ENCODE measurements at regions not wholly inside any gene's neighbourhood (a gene's known extent, or its start where the extent isn't known, plus 50 kb on each side); places are given as distances from the start of the nearest gene placed in this dataset.

DNA sequence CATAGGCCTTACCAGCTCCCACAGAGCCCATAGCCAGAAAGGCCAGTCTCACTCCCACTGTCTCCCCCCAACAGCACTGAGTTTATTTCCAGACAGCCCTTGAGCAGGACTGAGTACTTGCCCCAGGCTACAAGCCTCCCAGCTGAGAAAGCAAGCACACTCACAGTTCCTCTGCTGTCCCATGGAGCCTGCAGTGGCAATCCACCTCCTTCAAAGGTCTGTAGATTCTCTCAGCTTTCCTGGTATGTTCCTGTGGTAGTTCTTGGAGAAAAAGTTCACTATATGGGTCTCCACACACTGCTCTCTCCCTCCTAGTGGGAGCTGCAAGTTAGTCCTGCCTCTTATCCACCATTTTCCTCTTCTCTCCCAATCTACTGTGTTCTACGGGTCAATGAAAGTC, 728.7 kb downstream of the DIAPH3 start:
- no peak for DNase-seq (ENCODE audit: low spot score)
- ChIA-PET POLR2A (no interaction called here), CTCF (no interaction called here)
- TF ChIP-seq, protein P1, sequence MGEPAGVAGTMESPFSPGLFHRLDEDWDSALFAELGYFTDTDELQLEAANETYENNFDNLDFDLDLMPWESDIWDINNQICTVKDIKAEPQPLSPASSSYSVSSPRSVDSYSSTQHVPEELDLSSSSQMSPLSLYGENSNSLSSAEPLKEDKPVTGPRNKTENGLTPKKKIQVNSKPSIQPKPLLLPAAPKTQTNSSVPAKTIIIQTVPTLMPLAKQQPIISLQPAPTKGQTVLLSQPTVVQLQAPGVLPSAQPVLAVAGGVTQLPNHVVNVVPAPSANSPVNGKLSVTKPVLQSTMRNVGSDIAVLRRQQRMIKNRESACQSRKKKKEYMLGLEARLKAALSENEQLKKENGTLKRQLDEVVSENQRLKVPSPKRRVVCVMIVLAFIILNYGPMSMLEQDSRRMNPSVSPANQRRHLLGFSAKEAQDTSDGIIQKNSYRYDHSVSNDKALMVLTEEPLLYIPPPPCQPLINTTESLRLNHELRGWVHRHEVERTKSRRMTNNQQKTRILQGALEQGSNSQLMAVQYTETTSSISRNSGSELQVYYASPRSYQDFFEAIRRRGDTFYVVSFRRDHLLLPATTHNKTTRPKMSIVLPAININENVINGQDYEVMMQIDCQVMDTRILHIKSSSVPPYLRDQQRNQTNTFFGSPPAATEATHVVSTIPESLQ (CRISPR knock-in tag; IDR thresholded peaks at IDR 0.05) = no peak
- TF ChIP-seq ZNF317 (CRISPR knock-in tag; IDR thresholded peaks at IDR 0.05; ENCODE audit: borderline replicate concordance, low read depth) = peak; percentile 91
- Mint-ChIP-seq H3K36me3 (peaks cover 47% of the 10 kb centered on the region), H3K4me1 (peaks cover 3% of the 10 kb centered on the region; the same call in 1 of the 2 replicates), H3K27ac (no peak overlapping the region), H3K4me3 (no peak overlapping the region), H3K27me3 (ENCODE audit: low read depth) (peaks cover 2% of the 10 kb centered on the region; the same call in 1 of the 2 replicates), H3K9me3 (peaks cover 57% of the 10 kb centered on the region)
- ATAC-seq = no peak

DNA sequence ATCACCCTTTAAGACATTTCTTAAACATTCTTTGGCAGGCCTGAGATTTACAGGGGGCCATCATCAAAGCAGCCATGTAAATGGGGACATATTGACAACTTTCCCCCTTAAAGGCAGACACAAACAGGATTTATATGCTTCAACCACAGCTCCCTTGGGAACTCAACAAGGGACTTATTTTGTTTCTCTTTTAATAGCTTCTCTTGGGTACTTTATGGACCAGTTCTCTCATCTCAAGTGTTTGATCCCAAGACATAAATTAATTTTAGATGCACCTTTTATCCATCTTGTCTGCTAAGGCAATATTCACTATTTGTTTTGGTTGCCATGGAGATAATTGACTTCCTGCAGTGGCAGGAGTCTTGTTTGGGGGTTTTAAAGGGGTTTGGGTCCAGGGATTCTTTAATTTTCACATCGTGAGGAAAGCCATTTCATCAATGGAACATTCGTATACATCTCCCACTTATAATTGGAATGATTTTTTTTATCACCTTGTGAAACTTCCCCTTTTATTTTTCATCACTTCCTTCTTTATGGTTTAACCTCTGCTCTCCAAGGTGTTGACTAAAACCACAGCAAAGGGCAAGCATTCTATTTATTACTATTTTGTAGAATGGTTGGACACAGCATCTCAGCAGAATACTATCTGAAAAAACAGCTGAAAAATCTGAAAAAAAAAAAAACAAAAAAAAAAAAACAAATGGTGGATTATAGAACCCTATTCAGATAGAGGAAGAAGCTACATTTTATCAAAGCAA, 726.0 kb downstream of the DIAPH3 start:
- TF ChIP-seq FOXK1 (CRISPR knock-in tag; IDR thresholded peaks at IDR 0.05) = no peak
- POLR2A ChIA-PET = no interaction called here
- no peak overlapping the region for H3K4me3 Mint-ChIP-seq
- H3K9me3 Mint-ChIP-seq = peaks cover 39% of the 10 kb centered on the region
- DNase-seq (ENCODE audit: low spot score) = no peak
- H3K27ac Mint-ChIP-seq = no peak overlapping the region
- H3K4me1 Mint-ChIP-seq = peaks cover 19% of the 10 kb centered on the region
- H3K27me3 Mint-ChIP-seq (ENCODE audit: low read depth) = peaks cover 2% of the 10 kb centered on the region; the same call in 1 of the 2 replicates
- CTCF ChIA-PET = no interaction called here
- H3K36me3 Mint-ChIP-seq = peaks cover 35% of the 10 kb centered on the region
- no peak for ATAC-seq

DNA sequence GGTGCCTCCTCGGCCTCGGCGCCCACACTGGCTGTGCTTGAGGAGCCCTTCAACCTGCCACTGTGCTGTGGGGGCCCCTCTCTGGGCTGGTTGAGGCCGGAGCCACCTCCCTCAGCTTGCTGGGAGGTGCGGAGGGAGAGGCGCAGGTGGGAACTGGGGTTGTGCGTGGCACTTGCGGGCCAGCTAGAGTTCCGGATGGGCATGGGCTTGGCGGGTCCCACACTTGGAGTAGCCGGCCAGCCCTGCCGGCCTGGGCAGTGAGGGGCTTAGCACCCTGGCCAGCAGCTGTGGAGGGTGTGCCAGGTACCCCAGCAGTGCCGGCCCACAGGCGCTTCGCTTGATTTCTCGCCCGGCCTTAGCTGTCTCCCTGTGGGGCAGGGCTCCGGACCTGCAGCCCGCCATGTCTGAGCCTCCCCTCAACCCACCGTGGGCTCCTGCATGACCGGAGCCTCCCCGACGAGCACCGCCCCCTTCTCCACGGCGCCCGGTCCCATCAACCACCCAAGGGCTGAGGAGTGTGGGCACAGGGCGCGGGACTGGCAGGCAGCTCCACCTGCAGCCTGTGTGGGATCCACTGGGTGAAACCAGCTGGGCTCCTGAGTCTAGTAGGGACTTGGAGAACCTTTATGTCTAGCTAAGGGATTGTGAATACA, 723.8 kb downstream of the DIAPH3 start:
- peaks cover 14% of the 10 kb centered on the region for H3K36me3 Mint-ChIP-seq
- no peak overlapping the region for H3K27ac Mint-ChIP-seq
- peaks cover 18% of the 10 kb centered on the region for H3K9me3 Mint-ChIP-seq
- peaks cover 35% of the 10 kb centered on the region for H3K4me1 Mint-ChIP-seq
- POLR2A ChIA-PET = no interaction called here
- H3K4me3 Mint-ChIP-seq = no peak overlapping the region
- CTCF ChIA-PET = interaction anchor here (1.3 kb wide), 1 partner anchor 20 kb away, joined by 4 read pairs; no protein-coding TSS in a partner anchor
- DNase-seq (ENCODE audit: low spot score) = no peak
- H3K27me3 Mint-ChIP-seq (ENCODE audit: low read depth) = peaks cover 13% of the 10 kb centered on the region
- ATAC-seq = no peak
- TF ChIP-seq SMAD3 (CRISPR knock-in tag; IDR thresholded peaks at IDR 0.05; ENCODE audit: borderline replicate concordance) (no peak), GABPB1 (CRISPR knock-in tag; IDR thresholded peaks at IDR 0.05) (no peak), NFYB (CRISPR knock-in tag; conservative IDR thresholded peaks at IDR 0.05; ENCODE audit: low read depth) (no peak), ZBTB21 (CRISPR knock-in tag; IDR thresholded peaks at IDR 0.05; ENCODE audit: borderline replicate concordance) (no peak), ZNF232 (CRISPR knock-in tag; IDR thresholded peaks at IDR 0.05) (no peak), ELF4 (CRISPR knock-in tag; IDR thresholded peaks at IDR 0.05; ENCODE audit: low read depth) (no peak)
- TF ChIP-seq, protein P2, sequence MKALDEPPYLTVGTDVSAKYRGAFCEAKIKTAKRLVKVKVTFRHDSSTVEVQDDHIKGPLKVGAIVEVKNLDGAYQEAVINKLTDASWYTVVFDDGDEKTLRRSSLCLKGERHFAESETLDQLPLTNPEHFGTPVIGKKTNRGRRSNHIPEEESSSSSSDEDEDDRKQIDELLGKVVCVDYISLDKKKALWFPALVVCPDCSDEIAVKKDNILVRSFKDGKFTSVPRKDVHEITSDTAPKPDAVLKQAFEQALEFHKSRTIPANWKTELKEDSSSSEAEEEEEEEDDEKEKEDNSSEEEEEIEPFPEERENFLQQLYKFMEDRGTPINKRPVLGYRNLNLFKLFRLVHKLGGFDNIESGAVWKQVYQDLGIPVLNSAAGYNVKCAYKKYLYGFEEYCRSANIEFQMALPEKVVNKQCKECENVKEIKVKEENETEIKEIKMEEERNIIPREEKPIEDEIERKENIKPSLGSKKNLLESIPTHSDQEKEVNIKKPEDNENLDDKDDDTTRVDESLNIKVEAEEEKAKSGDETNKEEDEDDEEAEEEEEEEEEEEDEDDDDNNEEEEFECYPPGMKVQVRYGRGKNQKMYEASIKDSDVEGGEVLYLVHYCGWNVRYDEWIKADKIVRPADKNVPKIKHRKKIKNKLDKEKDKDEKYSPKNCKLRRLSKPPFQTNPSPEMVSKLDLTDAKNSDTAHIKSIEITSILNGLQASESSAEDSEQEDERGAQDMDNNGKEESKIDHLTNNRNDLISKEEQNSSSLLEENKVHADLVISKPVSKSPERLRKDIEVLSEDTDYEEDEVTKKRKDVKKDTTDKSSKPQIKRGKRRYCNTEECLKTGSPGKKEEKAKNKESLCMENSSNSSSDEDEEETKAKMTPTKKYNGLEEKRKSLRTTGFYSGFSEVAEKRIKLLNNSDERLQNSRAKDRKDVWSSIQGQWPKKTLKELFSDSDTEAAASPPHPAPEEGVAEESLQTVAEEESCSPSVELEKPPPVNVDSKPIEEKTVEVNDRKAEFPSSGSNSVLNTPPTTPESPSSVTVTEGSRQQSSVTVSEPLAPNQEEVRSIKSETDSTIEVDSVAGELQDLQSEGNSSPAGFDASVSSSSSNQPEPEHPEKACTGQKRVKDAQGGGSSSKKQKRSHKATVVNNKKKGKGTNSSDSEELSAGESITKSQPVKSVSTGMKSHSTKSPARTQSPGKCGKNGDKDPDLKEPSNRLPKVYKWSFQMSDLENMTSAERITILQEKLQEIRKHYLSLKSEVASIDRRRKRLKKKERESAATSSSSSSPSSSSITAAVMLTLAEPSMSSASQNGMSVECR (CRISPR knock-in tag; IDR thresholded peaks at IDR 0.05; ENCODE audit: borderline replicate concordance) = no peak
- TF ChIP-seq, protein P3, sequence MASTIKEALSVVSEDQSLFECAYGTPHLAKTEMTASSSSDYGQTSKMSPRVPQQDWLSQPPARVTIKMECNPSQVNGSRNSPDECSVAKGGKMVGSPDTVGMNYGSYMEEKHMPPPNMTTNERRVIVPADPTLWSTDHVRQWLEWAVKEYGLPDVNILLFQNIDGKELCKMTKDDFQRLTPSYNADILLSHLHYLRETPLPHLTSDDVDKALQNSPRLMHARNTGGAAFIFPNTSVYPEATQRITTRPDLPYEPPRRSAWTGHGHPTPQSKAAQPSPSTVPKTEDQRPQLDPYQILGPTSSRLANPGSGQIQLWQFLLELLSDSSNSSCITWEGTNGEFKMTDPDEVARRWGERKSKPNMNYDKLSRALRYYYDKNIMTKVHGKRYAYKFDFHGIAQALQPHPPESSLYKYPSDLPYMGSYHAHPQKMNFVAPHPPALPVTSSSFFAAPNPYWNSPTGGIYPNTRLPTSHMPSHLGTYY (CRISPR knock-in tag; IDR thresholded peaks at IDR 0.05) = no peak
- TF ChIP-seq, protein P4, sequence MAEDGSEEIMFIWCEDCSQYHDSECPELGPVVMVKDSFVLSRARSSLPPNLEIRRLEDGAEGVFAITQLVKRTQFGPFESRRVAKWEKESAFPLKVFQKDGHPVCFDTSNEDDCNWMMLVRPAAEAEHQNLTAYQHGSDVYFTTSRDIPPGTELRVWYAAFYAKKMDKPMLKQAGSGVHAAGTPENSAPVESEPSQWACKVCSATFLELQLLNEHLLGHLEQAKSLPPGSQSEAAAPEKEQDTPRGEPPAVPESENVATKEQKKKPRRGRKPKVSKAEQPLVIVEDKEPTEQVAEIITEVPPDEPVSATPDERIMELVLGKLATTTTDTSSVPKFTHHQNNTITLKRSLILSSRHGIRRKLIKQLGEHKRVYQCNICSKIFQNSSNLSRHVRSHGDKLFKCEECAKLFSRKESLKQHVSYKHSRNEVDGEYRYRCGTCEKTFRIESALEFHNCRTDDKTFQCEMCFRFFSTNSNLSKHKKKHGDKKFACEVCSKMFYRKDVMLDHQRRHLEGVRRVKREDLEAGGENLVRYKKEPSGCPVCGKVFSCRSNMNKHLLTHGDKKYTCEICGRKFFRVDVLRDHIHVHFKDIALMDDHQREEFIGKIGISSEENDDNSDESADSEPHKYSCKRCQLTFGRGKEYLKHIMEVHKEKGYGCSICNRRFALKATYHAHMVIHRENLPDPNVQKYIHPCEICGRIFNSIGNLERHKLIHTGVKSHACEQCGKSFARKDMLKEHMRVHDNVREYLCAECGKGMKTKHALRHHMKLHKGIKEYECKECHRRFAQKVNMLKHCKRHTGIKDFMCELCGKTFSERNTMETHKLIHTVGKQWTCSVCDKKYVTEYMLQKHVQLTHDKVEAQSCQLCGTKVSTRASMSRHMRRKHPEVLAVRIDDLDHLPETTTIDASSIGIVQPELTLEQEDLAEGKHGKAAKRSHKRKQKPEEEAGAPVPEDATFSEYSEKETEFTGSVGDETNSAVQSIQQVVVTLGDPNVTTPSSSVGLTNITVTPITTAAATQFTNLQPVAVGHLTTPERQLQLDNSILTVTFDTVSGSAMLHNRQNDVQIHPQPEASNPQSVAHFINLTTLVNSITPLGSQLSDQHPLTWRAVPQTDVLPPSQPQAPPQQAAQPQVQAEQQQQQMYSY (CRISPR knock-in tag; IDR thresholded peaks at IDR 0.05) = no peak
- TF ChIP-seq, protein P5, sequence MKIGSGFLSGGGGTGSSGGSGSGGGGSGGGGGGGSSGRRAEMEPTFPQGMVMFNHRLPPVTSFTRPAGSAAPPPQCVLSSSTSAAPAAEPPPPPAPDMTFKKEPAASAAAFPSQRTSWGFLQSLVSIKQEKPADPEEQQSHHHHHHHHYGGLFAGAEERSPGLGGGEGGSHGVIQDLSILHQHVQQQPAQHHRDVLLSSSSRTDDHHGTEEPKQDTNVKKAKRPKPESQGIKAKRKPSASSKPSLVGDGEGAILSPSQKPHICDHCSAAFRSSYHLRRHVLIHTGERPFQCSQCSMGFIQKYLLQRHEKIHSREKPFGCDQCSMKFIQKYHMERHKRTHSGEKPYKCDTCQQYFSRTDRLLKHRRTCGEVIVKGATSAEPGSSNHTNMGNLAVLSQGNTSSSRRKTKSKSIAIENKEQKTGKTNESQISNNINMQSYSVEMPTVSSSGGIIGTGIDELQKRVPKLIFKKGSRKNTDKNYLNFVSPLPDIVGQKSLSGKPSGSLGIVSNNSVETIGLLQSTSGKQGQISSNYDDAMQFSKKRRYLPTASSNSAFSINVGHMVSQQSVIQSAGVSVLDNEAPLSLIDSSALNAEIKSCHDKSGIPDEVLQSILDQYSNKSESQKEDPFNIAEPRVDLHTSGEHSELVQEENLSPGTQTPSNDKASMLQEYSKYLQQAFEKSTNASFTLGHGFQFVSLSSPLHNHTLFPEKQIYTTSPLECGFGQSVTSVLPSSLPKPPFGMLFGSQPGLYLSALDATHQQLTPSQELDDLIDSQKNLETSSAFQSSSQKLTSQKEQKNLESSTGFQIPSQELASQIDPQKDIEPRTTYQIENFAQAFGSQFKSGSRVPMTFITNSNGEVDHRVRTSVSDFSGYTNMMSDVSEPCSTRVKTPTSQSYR (CRISPR knock-in tag; IDR thresholded peaks at IDR 0.05) = no peak
- TF ChIP-seq, protein P6, sequence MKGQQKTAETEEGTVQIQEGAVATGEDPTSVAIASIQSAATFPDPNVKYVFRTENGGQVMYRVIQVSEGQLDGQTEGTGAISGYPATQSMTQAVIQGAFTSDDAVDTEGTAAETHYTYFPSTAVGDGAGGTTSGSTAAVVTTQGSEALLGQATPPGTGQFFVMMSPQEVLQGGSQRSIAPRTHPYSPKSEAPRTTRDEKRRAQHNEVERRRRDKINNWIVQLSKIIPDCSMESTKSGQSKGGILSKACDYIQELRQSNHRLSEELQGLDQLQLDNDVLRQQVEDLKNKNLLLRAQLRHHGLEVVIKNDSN (CRISPR knock-in tag; IDR thresholded peaks at IDR 0.05) = no peak

Measured in WTC11 (cell line).